ENCODE measurements at regions not wholly inside any gene's neighbourhood (a gene's known extent, or its start where the extent isn't known, plus 50 kb on each side); places are given as distances from the start of the nearest gene placed in this dataset.

DNA sequence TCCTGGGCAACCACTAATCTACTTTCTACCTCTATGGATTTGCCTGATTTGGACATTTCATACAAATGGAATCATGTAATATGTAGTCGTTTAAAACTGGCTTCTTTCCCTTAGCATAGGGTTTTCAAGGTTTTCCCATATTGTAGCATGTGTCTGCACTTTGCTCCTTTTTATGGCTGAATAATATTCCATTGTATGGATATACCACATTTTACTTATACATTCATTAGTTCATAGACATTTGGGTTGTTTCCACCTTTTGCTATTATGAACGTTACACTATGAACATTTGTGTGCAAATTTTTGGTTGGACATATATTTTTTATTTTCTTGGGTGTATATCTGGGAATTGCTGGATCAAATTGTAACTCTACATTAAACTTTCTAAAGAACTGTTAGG is 600.4 kb upstream of the NOX3 start:
- no peak for DNase-seq (ENCODE audit: low read depth)

DNA sequence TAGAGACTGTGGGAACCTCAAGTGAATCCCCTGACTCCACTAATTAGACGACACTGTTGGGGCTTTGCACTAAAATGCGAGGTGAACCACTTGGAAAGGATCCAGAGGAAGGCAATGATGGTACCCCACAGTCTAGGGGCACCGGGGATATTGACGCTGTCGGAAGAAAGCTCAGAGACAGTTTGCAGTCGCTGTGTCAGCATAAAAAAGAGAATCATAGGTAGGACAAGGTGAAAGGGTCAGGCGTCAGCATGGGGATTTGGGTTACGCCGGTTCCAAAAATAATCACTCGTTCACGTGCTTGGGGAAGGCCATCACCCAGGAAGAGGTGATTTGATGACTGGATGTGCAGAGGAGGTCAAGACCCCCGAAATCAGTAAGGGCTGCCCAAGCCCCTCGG is 598.0 kb upstream of the NOX3 start:
- DNase-seq (ENCODE audit: low read depth): no peak

DNA sequence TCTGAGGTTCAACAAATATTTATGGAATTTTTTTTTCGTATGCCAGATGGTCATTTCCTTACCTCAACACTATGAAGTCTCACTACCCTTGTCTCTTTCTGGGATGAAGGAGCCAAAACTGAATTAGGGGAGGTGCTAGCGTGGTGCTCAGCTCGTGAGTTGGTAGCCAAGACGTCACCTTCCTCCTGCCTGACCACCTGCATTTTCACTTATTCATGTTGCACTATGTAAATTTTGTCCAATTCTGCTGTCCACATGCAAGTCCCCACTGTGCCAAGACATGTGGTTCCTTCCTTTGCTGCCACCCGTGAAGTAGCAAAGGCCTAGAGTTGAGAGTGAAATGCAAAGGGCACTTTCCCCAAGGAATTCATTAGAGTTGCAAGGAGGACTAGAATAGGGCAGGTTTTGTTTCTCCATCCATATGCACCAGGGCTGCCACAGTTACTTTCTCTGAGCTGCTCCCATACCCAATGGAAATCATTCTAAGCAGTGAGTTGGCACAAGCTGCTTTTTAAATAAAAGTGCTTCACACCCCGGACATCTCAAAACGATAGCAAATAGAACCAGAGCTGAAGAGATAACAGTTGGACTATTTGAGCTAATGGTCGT is 591.3 kb upstream of the NOX3 start:
- no peak for DNase-seq (ENCODE audit: low read depth)

DNA sequence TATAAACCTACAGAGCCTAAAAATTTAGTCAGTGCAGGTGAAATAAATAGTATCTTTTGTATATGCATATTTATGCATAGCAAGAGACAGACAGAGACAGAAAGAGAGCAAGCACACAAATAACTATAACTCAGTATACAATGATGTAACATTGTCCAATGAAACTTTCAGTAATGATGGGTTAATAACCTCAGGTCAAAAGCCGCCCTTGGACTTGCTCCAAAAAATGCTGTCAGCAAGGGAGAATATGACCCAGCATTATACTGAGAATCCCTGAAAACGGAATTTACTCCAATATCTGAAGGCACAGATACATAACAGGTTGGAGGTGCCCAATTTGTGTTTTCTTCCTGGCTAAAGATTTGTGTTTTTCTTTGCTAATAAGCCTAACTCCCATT is 590.6 kb upstream of the NOX3 start:
- no peak for DNase-seq (ENCODE audit: low read depth)

DNA sequence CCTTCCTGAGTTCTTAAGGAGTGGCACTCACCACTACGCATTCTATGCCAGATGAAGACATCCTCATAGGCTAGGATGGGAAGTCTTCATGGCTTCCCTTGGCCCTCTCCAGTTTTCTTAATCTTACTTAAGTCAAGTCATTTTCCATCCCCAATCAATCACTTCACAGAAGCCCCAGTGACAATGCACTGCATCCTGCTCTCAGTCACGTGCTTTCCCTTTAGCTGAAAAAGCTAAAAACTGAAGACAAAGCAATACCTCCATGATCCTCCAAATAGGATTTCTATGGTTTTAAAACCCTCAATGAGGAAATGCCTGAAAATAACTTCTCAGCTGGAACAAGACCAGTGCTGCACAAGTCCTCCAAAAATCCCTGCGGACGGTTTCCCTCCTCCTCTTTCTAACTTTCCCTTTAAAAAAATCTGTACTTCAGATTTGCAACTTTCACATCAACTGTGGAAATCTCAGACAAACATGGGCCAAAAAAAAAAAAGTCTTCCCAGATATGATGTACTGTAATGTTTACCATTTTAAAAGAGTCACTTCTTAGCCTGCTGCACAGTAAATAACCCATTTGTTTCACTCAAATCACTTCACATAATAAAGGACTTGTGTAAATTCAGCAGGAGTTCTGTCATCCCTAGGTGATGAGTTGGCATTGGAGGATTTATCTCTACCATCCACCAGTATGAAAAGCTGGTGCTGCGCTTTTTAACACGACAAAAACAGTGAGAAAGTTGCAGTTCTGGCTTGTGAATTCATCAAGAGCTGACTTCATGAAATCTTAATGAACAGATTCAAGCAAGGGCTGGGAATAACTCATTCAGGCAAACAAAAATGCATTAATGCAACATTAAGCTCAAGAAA is 590.0 kb upstream of the NOX3 start:
- no peak for DNase-seq (ENCODE audit: low read depth)

DNA sequence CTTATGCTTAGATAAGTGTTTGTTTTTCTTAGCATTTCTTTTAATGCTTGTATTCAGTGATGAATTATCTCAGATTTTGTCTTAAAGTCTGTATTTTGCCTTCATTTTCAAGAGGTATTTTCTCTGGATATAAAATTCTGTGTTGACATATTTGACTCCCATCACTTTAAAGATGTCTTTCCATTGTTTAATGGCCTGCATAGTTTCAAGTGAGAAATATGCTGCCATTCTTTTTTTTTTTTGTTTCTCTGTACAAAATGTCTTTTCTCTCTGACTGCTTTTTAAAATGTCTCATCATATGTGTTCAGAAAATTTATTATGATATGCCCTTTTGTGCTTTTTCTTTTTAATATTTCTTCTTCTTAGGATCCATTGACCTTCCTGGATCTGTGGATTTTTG is 578.0 kb upstream of the NOX3 start:
- DNase-seq (ENCODE audit: low read depth): no peak

DNA sequence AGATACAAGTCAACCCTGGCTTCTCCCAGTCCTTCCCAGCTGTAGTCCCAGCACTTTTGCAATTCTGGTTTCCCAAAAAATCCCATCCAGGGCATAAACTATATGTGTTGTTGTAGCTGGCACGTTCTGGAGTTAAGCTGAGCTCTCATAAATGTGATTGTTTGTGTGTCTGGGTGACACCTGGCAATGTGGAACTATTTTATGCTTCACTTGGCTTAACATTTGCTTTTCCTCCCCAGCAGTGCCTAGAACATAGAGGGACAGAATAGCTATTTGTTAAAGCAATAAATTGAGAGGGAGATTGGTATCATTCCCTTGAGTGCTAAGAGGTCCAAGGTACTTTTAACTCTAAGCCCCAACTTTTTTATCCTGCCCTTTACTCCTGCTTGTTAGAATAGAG is 575.9 kb upstream of the NOX3 start:
- DNase-seq (ENCODE audit: low read depth): no peak

DNA sequence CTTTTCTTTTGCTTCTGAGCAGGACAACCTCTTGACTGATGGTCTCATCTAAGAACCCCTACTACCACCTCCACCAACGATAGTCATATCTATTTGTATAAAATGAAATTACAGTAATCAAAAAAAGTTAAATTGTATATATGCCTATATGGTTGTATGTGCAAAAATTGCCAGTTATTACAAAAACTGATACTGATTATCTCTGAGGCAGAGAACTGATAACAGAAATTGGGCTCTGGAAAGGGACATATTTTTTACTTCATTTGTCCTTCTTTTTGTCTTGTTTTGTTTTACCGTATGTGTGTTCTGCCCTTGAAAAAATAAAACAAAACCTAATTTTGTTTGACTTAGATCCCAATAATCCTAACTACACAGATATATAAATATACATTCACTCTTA is 574.4 kb upstream of the NOX3 start:
- no peak for DNase-seq (ENCODE audit: low read depth)

DNA sequence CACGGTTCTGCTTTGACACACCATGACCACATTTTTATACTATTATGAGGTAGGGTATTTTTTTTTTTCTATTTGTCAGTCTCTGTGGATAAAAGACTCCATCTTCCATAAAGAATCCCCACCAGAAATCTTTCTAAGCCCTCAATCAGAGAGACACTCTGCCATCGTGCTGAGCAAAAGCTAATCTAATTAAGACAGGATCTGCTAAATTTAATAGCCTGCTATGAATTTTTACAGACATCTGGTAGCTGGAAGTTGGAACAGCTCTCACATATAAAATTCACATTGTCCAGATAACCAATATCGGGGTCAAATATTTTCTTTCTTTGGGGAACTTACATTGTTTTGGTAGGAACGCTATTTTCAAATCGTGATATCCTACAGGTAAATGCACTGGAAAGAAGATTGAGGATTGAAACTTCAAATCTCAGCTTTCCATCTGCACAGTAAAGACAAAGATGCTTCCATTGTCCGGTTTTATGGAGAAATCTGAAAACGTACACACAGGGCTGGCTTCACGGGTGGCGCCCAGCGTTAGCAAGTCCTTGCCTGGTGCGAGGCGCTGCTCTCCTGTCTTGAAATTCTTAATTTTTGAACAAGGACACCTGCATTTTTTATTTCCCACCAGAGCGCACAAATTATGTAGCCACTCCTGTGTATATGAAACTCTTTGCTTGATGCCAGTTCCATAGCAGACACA is 573.8 kb upstream of the NOX3 start:
- DNase-seq (ENCODE audit: low read depth): no peak

DNA sequence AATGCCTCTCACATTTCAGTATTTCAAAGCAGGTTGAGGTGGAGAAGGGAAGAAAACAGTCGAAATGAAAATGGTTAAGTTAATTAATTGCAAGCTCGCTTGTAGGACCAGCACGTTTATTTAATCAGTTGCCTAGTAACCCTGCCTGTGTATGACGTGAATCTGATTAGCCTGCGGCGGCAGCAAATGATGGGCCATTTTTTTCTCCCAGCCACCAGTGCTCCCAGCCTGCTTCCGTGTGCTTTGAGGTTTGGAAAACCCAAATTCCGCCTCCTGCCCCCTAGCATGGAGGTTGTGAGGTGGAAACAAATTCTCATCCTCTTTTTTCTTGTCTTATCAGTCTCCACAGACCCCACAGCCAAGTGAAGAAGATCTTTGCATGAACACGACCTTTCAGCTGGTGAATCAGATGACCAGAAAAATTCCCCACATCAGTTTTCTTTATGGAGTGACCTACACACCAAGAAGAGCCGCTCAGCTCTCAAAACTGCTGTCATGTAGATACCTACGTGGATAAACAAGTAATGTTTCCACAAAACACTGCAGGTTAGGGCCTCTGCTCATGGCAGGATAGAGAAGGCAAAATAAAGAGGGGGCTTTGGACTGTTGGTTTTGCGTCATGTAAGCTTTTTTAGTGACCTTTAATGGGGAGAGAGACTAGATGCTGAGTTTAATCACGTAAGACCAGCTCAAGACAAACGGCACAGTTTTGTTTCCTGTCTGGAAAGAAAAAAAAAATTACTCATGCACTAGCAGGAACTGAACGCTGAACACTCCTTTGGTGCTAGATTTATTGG is 572.9 kb upstream of the NOX3 start:
- no peak for DNase-seq (ENCODE audit: low read depth)

DNA sequence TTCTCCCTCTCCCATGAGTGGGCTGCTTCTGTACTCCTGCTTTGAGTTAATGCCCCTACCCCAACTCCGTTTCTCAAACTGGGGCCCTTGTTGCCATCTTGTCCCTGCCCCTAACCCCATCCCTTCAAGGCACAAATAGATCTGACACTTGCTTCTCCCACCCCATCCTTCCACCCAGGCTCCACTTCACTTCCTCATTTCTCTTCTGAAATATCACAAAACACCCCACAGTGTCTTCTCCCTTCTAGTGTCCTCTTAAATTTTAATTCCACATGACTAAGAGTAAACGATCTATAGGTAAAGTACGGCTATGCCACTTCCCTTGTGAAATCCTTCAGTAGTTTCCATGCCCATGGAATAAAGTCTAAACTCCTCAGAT is 571.6 kb upstream of the NOX3 start:
- DNase-seq (ENCODE audit: low read depth): no peak

DNA sequence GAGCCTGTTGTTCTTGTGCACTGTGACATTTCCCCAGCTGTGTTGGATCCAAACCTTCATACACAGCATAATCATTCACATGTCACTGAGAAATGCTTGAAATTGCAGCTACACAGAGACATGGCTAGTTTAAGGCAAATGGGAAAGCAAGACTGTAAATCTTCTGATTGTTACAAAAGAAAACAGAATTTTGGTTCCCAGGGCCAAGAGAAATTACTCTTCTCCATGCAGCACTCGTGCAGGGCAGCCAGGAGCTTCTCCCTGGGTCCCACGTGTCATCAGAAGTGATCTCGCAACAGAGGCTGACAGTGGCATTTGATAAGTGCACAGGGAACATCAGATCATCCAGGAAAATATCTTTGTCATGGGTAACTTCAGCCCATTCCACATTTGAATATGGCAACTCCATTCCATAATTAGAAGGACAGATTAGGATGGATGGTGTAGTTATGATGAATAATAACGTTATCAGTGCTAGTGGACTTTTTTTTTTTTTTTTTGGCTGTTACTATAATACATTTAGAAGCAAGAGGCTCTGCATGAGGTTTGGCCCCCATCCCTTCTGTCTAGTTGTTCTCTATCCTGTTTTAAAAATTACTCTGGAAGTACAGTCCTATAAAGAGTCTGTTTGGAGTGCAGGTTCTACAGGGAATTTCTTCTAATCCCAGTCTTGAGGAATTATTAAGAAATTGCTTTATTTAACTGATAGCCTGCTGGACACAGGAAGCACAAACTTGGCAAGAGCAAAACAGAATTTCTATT is 571.0 kb upstream of the NOX3 start:
- no peak for DNase-seq (ENCODE audit: low read depth)

DNA sequence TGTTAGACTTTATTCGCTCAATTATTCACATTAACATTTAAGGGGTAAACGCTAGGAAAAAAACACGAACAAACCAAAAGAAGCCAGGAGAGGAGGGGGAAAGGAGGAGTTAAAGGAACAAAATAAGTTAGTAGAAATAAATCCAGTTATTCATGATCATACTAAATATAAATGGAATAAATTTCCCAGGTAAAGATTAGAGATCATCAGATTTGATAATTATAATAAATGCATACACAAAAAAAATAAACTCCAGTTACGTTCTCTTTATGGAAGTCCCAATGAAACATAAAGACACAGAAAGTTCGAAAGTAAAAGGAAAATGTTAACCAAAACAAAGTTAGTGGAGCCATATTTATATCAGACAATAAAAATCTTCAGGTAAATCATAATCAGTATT is 568.7 kb upstream of the NOX3 start:
- no peak for DNase-seq (ENCODE audit: low read depth)

DNA sequence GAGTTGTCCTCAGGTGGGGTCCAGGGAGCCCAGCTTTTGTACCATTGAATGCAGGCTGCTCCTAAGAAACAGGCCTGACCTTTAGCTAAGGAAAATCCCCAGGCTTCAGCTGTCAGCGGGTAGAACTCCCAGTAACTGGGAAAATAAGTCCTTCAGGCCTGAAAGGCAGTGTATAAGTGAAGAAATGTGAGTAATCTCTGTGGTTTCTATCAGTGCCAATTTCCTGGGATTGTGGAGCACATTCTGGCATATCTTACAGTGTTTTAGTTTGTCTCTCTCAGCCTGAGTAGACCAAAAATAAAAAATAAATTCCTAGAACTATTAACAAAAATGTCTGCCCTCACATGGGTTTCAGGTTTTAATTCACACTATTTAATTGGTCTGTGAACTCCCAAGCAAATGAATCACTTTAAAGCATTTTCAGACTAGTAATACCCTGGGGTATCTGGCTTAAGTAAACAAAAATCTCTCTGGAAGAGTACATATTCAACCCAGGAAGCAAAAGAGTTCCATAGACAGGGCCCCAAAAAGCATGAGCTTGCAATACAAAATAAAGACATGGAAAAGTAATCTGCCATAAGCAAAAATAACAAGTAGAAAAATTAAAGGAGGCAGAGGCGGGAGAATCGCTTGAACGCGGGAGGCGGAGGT is 566.2 kb upstream of the NOX3 start:
- no peak for DNase-seq (ENCODE audit: low read depth)

DNA sequence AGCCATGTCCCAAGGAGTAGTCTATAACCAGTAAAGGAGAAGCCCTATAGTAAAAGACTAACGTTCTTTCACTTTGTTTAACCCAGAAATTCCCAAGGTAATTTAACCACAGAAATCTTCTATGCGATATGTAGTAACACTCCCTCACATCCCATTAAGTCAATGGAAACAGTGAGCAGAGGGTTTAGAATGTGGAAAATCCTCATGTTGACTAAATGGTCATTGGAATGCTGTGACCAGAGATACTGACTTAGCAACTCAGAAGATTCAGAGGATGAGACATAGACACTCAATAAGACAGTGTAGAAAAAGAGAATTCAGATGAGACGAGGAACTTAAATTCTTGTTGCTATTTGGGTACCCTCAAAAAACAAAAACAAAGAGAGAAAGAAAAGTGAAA is 562.2 kb upstream of the NOX3 start:
- no peak for DNase-seq (ENCODE audit: low read depth)

DNA sequence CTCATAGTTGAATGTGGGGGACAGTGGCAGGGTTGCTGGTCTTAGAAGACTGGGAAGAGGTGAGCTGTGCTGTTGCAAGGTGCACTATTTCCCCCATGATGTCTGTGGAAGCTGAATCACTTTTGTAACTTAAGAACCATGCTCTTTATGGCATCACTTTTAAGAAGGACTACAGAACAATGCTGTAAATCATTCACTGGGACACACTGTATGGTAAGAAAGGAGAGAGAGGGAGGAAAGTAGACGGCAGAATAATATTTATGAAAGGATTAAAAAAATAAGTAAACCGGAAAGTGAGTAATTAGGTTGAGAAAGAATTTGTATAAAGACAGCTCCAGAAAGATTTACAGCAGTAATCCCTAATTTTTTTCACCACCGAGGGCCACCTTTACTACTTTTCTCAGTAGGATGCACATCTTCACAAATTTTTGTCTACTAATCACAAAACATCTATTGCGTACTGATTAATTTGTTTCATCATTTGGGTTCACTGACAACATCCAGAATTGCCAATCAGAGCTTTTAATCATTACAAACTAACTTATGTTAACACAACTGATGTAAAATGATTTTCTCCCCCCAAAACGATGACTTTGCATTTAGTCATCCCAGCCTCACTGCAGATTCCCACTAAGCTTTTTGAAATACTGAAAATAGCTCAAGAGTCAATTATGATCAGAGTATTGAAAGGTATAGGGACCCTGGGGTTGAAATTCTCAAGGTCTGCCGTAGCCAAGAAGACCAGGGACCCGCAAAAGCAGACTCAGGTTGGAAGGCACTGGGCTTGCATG is 560.7 kb upstream of the NOX3 start:
- DNase-seq (ENCODE audit: low read depth): no peak

DNA sequence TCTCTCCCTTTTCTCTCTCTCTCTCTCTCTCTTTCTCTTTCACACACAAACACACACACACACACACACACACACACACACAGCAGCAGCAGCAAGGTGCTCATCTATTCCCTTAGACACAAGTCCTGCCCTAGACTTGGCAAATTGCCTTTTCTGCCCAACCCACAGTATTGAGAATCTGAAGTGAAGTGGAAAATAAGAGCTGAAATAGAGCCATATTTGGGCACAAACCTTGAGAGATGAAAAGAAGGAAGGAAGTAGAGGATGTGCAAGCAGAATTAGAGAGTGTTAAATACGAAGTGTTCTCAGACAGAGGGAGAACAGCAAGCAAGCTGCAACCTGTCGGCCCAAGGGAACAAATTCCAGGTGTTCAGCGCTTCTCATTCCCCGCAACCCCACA is 557.5 kb upstream of the NOX3 start:
- no peak for DNase-seq (ENCODE audit: low read depth)

DNA sequence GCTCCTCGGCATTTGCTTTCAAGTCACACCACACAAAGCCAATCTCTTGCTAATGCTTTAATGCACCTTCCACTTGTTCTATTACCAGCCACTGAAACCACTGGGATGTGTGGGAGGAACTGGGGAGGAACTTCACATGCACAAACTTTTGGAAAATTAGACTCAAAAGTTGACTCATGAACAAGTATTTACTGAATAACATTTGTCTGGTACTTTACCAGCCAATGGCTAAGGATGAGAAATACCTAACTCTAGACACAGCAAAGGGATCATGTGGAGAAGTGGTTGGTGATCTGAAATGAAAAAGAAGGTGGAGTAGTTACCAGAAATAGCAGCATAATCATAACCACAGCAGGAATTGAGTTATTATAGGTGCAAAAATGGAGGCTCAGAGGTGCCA is 554.0 kb upstream of the NOX3 start:
- no peak for DNase-seq (ENCODE audit: low read depth)

DNA sequence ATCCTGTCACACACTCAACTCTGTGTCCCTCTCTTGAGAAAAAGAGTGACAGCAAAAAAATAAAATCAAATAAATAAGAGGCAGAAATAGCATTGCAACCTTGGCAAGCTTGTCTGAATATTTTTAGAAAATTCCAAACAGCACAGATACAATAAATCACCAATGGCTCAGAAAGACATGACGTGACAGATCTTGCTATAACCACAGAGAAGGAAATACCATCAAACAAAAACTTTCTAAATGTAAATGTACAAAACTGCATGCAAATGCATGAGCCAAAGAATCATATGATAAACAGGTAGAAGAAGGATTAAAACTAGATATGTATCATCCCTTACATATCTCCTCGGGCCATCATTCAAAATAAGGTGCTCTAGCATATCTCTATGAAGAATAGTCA is 549.2 kb upstream of the NOX3 start:
- DNase-seq (ENCODE audit: low read depth): no peak

DNA sequence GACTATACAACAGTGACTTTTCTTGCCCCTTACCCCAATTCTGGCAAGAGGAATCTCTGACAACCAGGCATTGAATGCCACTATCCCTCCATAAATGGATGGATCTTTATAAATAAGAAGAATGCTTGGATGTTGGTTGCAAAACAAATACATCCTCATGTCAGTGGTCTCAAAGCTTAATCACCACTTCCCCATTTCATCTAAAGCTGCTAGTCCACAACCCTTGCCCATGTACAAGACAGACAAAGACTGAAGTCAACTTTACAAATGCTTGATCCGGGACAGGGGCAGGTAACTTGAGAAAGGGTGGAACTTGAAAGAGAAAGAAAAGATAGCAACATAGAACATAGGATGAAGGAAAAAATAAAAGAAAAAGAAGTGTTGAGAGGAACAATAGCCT is 540.5 kb upstream of the NOX3 start:
- no peak for DNase-seq (ENCODE audit: low read depth)

DNA sequence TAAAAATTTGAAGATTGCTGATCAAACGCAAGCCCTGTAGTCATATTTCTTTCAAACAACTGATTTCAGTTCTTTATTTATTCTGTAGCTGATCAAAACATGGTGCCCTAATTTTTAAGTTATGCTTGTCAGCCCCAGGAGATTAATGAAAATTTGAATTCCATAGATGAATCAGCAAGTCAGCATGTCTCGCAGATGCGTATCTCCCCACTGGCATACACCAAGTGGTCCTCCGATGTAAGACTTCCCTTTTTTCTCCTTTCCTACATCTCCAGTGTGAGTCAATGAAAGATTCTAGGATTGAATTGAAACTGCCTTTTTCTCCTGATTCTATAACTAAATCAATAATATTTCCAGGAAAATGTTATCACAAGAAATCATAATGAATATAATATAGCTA is 539.6 kb upstream of the NOX3 start:
- DNase-seq (ENCODE audit: low read depth): no peak
